Transverse colon (tissue), 4 donors: ENCODE measurements at regions not wholly inside any gene's neighbourhood (a gene's known extent, or its start where the extent isn't known, plus 50 kb on each side); places are given as distances from the start of the nearest gene placed in this dataset.
A peak's percentile ranks its signal among the peaks of the same experiment; 100 is the strongest.

Source experiments
- DNase-seq: peaks from one replicate; pipeline ENCODE4 v3.0.0-alpha.2; 2019
- H3K27ac ChIP-seq, 4 donors: fragments of 200-600 bp; sonication (generic); 2 replicates each; pipeline ENCODE4 v1.5.1; 2016 to 2018; ENCODE audit warnings: inconsistent platforms in 4 of 4
- H3K27me3 ChIP-seq: fragments of 200-600 bp; sonication (generic); 2 replicates; pipeline ENCODE4 v1.5.1; 2017; ENCODE audit warnings: inconsistent platforms
- H3K36me3 ChIP-seq, 4 donors: fragments of 200-600 bp; sonication (generic); 2 replicates each; pipeline ENCODE4 v1.5.1; 2017 to 2019; ENCODE audit warnings: inconsistent platforms in 4 of 4
- H3K4me1 ChIP-seq, 4 donors: fragments of 200-600 bp; sonication (generic); 2 replicates each; pipeline ENCODE4 v1.5.1; 2017 to 2020; ENCODE audit warnings: inconsistent platforms in 4 of 4
- H3K4me3 ChIP-seq, 4 donors: fragments of 200-600 bp; sonication (generic); 1 replicate in 1 of 4; 2 replicates in 3 of 4; pipeline versions ENCODE4 v1.5.1 to v1.6.1; 2017 to 2019; ENCODE audit warnings: inconsistent platforms in 4 of 4
- H3K9me3 ChIP-seq, 2 donors: fragments of 200-600 bp; sonication (generic); 2 replicates each; pipeline ENCODE4 v1.5.1; 2017 to 2019; ENCODE audit warnings: inconsistent platforms in 2 of 2
- EP300 ChIP-seq: sonication (generic); formaldehyde crosslinking; IDR thresholded peaks from one replicate; pipeline ENCODE4 v1.6.1; 2017; ENCODE audit warnings: antibody characterized with exemption, low read depth
- POLR2A ChIP-seq: fragments of 450-650 bp; IDR thresholded peaks from one replicate; pipeline ENCODE4 v1.6.1; 2016; ENCODE audit warnings: antibody characterized with exemption, mild to moderate bottlenecking, moderate library complexity
- POLR2AphosphoS5 ChIP-seq, 3 donors: sonication (generic); formaldehyde crosslinking; IDR thresholded peaks; one replicate each; pipeline ENCODE4 v1.6.1; 2016; ENCODE audit warnings: antibody characterized with exemption in 3 of 3
- WGBS, 2 donors: methylation state at CpG; one replicate each; pipeline ENCODE4 v1.1.5; 2018; ENCODE audit warnings: low coverage in 1 of 2; 5-methylcytosine and 5-hydroxymethylcytosine counted together
- in situ Hi-C, 4 donors: fragments of 200-750 bp; cut with MboI; loops; one replicate each; pipeline versions ENCODE4 v1.15.0 to v1.15.1; 2017; ENCODE audit warnings: low sequenced_read_pairs in 3 of 4, low pct_ligation_motif_present in 1 of 4, low pct_unique_long_range_greater_than_20kb in 1 of 4
- intact Hi-C: fragments of 100-400 bp; cut with DNase I; formaldehyde crosslinking; loops from one replicate; pipeline ENCODE4 v1.15.1; 2023; ENCODE audit warnings: low total_unique reads
- TF ChIP-seq, protein P1 (sequence below), 5 experiments: fragments of 200-600 bp in 3 of 5; fragments of 450-650 bp in 2 of 5; sonication (generic) in 3 of 5; IDR thresholded peaks; 1 replicate in 2 of 5; 2 replicates in 3 of 5; pipeline ENCODE4 v1.5.1; 2016 to 2017; ENCODE audit warnings: antibody characterized with exemption in 5 of 5, inconsistent platforms in 3 of 5, mild to moderate bottlenecking in 2 of 5, moderate library complexity in 1 of 5

DNA sequence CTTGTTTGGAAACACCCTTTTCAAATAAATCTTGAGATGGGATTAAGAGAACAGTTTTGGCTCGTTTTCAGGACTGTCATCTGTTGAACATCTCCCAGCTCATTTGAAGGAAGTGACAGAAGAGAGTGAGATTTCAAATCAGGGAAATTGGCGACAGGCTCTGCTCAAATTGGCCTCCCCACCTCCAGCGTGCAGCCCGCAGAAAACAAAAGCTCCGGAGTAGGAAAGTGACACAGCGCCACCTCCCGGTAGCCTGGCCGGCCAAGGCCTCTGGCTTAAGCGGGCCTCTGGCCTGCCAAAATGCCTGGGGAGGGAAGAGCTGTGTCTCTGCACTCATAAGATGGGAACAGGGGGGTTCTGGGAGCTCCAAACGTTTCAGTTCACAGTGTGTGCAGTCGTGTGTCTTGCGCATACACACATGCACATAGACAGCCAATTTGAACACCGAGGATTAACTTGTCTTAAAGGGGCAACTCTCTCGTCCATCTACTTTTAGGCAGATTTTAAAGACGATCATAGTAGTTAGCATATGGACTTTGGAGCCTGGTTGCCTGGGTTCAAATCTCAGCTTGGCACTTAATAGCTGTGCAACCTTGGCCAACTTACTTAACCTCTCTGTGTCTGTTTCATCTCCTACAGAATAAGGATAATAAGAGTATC lies 132.7 kb upstream of the RCN1 start:
- no peak for TF ChIP-seq EP300
- no peak for TF ChIP-seq POLR2AphosphoS5 (IDR thresholded peaks at IDR 0.05)
- no peak for TF ChIP-seq POLR2A
- TF ChIP-seq, protein P1, sequence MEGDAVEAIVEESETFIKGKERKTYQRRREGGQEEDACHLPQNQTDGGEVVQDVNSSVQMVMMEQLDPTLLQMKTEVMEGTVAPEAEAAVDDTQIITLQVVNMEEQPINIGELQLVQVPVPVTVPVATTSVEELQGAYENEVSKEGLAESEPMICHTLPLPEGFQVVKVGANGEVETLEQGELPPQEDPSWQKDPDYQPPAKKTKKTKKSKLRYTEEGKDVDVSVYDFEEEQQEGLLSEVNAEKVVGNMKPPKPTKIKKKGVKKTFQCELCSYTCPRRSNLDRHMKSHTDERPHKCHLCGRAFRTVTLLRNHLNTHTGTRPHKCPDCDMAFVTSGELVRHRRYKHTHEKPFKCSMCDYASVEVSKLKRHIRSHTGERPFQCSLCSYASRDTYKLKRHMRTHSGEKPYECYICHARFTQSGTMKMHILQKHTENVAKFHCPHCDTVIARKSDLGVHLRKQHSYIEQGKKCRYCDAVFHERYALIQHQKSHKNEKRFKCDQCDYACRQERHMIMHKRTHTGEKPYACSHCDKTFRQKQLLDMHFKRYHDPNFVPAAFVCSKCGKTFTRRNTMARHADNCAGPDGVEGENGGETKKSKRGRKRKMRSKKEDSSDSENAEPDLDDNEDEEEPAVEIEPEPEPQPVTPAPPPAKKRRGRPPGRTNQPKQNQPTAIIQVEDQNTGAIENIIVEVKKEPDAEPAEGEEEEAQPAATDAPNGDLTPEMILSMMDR (IDR thresholded peaks at IDR 0.05): peak; percentile 41 to 64 (median 45)
- Histone ChIP-seq H3K27ac (no peak overlapping the region), H3K36me3 (no peaks in the 10 kb centered on the region), H3K27me3 (no peaks in the 10 kb centered on the region), H3K9me3 (no peaks in the 10 kb centered on the region), H3K4me1 (no peaks in the 10 kb centered on the region), H3K4me3 (no peak overlapping the region)
- in situ Hi-C loops: no loop called here
- intact Hi-C loops: no loop called here
- peak; percentile 45 for DNase-seq
- WGBS, 2 donors: 10 to 26% methylated on average over 6 to 15 of the region's 15 CpGs

DNA sequence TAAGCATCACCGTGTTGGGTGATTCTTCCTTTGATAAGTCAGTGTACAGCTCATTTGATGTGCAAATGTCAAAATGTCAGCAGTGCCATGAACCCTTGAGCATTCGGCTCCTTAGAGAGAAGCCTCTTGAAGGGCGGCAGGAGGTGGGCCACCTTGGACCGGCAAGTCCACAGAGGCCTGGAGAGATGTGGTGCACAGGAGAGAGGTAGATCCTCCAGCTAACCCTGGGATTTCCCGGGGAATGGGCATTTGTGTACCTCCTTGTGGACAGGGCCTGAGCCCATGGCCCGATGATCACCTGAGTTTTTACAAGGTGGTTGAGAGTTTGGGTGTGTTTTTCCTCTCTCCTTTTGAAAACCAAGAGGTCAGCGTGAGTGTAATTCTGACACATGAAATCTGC lies 133.2 kb upstream of the RCN1 start:
- TF ChIP-seq POLR2A (no peak), POLR2AphosphoS5 (IDR thresholded peaks at IDR 0.05) (no peak), EP300 (no peak)
- TF ChIP-seq, protein P1 (IDR thresholded peaks at IDR 0.05): no peak
- no peak for DNase-seq
- Histone ChIP-seq H3K36me3 (no peaks in the 10 kb centered on the region), H3K4me1 (no peaks in the 10 kb centered on the region), H3K9me3 (no peaks in the 10 kb centered on the region), H3K4me3 (no peak overlapping the region), H3K27ac (no peak overlapping the region), H3K27me3 (no peaks in the 10 kb centered on the region)
- in situ Hi-C loops: no loop called here
- 78 to 83% methylated on average over 5 to 7 of the region's 7 CpGs for WGBS, 2 donors
- intact Hi-C loops: no loop called here

DNA sequence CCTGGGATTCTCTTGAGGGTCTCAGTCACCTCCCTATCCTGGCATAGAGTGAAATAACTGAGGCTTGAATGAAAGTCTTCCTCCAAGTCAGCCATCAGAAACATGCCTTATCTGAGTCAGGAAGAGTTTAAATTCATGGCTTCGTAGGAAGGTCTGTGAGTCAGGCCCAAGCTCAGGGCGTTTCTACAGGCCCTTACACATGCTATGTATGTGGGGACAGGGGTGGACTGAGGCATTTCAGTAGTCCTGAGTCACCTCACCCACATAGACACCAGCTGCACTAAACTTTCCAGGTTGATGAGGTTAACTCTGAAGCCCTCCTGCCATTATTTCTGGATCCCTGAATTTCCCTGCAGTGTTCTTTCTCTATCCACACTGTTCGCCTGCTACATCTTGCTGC lies 134.6 kb upstream of the RCN1 start:
- no peak for DNase-seq
- intact Hi-C loops (no loop called here), in situ Hi-C loops (no loop called here)
- Histone ChIP-seq H3K27me3 (no peaks in the 10 kb centered on the region), H3K9me3 (no peaks in the 10 kb centered on the region), H3K36me3 (no peaks in the 10 kb centered on the region), H3K27ac (no peak overlapping the region), H3K4me3 (no peak overlapping the region), H3K4me1 (no peaks in the 10 kb centered on the region)
- WGBS, 2 donors: 74 to 86% methylated on average over 1 to 3 of the region's 3 CpGs
- TF ChIP-seq EP300 (no peak), POLR2A (no peak), POLR2AphosphoS5 (IDR thresholded peaks at IDR 0.05) (no peak)
- TF ChIP-seq, protein P1 (IDR thresholded peaks at IDR 0.05): no peak

DNA sequence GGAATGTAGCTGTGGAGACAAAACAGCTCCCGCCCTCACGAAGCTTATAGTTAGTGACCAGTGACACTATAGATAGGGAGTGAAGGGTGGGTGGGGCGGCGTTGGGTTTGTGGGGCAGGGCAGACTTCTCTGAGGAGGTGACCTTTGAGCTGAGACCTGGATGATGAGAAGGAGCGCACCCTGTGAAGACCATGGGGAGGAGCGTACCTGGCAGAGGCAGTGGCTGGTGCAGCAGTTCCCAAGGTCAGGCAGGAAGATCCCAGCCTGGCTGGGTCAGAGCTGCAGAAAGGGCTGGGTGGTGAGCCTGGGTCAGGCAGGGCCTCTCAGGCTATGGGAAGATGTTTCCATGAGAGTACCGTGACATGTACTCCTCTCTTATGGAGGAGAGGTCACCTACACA lies 135.0 kb upstream of the RCN1 start:
- Histone ChIP-seq H3K4me3 (no peak overlapping the region), H3K4me1 (no peaks in the 10 kb centered on the region), H3K27ac (no peak overlapping the region), H3K9me3 (no peaks in the 10 kb centered on the region), H3K36me3 (no peaks in the 10 kb centered on the region), H3K27me3 (no peaks in the 10 kb centered on the region)
- in situ Hi-C loops (no loop called here), intact Hi-C loops (no loop called here)
- 89% methylated on average over 7 of the region's 7 CpGs; no CpG with 5 or more reads in 1 of the 2 donors for WGBS, 2 donors
- TF ChIP-seq EP300 (no peak), POLR2A (no peak), POLR2AphosphoS5 (IDR thresholded peaks at IDR 0.05) (no peak)
- TF ChIP-seq, protein P1 (IDR thresholded peaks at IDR 0.05): no peak
- DNase-seq: no peak
